HepG2 (cell line): ENCODE measurements at regions not wholly inside any gene's neighbourhood (a gene's known extent, or its start where the extent isn't known, plus 50 kb on each side); places are given as distances from the start of the nearest gene placed in this dataset.

Source experiments
- GPBP1L1 ChIP-seq: sonication (generic); formaldehyde crosslinking; IDR thresholded peaks from 2 replicates; pipeline ENCODE4 v1.5.0; 2020; ENCODE audit warnings: mild to moderate bottlenecking, missing genetic modification reagents
- KAT2B ChIP-seq: fragments of 150-350 bp; IDR thresholded peaks from 2 replicates; pipeline ENCODE4 v1.6.1; 2014; ENCODE audit warnings: low read depth, low read length, borderline replicate concordance
- MBNL3 ChIP-seq: fragments of 250-450 bp; sonication (Bioruptor Pico); conservative IDR thresholded peaks from 2 replicates; pipeline ENCODE4 v1.8.0; 2022; ENCODE audit warnings: mild to moderate bottlenecking, inconsistent platforms
- ZBED4 ChIP-seq: sonication (generic); formaldehyde crosslinking; IDR thresholded peaks from 2 replicates; pipeline ENCODE4 v1.4.0; 2020; ENCODE audit warnings: missing genetic modification reagents, borderline replicate concordance
- ZIK1 ChIP-seq: sonication (generic); formaldehyde crosslinking; IDR thresholded peaks from 2 replicates; pipeline ENCODE4 v1.5.0; 2020; ENCODE audit warnings: mild to moderate bottlenecking, low read depth, missing genetic modification reagents, borderline replicate concordance
- ZNF12 ChIP-seq: sonication (generic); formaldehyde crosslinking; IDR thresholded peaks from 2 replicates; pipeline ENCODE4 v1.5.0; 2020; ENCODE audit warnings: missing genetic modification reagents
- ZNF382 ChIP-seq: sonication (generic); formaldehyde crosslinking; IDR thresholded peaks from 2 replicates; pipeline ENCODE4 v1.5.0; 2020; ENCODE audit warnings: missing genetic modification reagents, mild to moderate bottlenecking, borderline replicate concordance
- ZUFSP ChIP-seq: sonication (generic); formaldehyde crosslinking; IDR thresholded peaks from 2 replicates; pipeline ENCODE4 v1.9.0; 2021; ENCODE audit warnings: missing genetic modification reagents, mild to moderate bottlenecking, borderline replicate concordance

- TF ChIP-seq ZBED4 (CRISPR knock-in tag) (no peak), MBNL3 (no peak), GPBP1L1 (no peak), KAT2B (no peak), ZNF382 (CRISPR knock-in tag) (no peak), ZUFSP (no peak), ZIK1 (CRISPR knock-in tag) (no peak), ZNF12 (no peak)
These were observed 218.1 kb upstream of the DMRTA1 start (continued) for GRCh38 chr9:22228542-22228941.
